ENCODE measurements at regions not wholly inside any gene's neighbourhood (a gene's known extent, or its start where the extent isn't known, plus 50 kb on each side); places are given as distances from the start of the nearest gene placed in this dataset.

GRCh38 chr12:73714655-73715054 is 823.0 kb upstream of the ATXN7L3B start:
- TF ChIP-seq, protein P1, sequence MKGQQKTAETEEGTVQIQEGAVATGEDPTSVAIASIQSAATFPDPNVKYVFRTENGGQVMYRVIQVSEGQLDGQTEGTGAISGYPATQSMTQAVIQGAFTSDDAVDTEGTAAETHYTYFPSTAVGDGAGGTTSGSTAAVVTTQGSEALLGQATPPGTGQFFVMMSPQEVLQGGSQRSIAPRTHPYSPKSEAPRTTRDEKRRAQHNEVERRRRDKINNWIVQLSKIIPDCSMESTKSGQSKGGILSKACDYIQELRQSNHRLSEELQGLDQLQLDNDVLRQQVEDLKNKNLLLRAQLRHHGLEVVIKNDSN (IDR thresholded peaks at IDR 0.05): no peak
- TF ChIP-seq RAD21 (IDR thresholded peaks at IDR 0.05; ENCODE audit: low read depth): no peak
- TF ChIP-seq, protein P2, sequence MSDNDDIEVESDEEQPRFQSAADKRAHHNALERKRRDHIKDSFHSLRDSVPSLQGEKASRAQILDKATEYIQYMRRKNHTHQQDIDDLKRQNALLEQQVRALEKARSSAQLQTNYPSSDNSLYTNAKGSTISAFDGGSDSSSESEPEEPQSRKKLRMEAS (IDR thresholded peaks at IDR 0.05): no peak
- no peak for TF ChIP-seq CREB1 (IDR thresholded peaks at IDR 0.05; ENCODE audit: low read depth)
- no peak for TF ChIP-seq YY1 (IDR thresholded peaks at IDR 0.05; ENCODE audit: low read depth)
- TF ChIP-seq TCF12 (IDR thresholded peaks at IDR 0.05; ENCODE audit: low read depth): no peak
- no peak for TF ChIP-seq ZBTB7A (IDR thresholded peaks at IDR 0.05; ENCODE audit: low read depth)
- TF ChIP-seq TEAD4 (IDR thresholded peaks at IDR 0.05): no peak
- no peak for TF ChIP-seq CEBPB (IDR thresholded peaks at IDR 0.05)
- no peak for TF ChIP-seq EP300 (IDR thresholded peaks at IDR 0.05; ENCODE audit: borderline replicate concordance)
- no peak for TF ChIP-seq TAF1 (IDR thresholded peaks at IDR 0.05; ENCODE audit: low read depth)
- TF ChIP-seq NFIC (IDR thresholded peaks at IDR 0.05): no peak
- TF ChIP-seq FOXM1 (IDR thresholded peaks at IDR 0.05; ENCODE audit: borderline replicate concordance, low read depth): no peak
- TF ChIP-seq, protein P3, sequence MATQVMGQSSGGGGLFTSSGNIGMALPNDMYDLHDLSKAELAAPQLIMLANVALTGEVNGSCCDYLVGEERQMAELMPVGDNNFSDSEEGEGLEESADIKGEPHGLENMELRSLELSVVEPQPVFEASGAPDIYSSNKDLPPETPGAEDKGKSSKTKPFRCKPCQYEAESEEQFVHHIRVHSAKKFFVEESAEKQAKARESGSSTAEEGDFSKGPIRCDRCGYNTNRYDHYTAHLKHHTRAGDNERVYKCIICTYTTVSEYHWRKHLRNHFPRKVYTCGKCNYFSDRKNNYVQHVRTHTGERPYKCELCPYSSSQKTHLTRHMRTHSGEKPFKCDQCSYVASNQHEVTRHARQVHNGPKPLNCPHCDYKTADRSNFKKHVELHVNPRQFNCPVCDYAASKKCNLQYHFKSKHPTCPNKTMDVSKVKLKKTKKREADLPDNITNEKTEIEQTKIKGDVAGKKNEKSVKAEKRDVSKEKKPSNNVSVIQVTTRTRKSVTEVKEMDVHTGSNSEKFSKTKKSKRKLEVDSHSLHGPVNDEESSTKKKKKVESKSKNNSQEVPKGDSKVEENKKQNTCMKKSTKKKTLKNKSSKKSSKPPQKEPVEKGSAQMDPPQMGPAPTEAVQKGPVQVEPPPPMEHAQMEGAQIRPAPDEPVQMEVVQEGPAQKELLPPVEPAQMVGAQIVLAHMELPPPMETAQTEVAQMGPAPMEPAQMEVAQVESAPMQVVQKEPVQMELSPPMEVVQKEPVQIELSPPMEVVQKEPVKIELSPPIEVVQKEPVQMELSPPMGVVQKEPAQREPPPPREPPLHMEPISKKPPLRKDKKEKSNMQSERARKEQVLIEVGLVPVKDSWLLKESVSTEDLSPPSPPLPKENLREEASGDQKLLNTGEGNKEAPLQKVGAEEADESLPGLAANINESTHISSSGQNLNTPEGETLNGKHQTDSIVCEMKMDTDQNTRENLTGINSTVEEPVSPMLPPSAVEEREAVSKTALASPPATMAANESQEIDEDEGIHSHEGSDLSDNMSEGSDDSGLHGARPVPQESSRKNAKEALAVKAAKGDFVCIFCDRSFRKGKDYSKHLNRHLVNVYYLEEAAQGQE (IDR thresholded peaks at IDR 0.05; ENCODE audit: low read depth): no peak

GRCh38 chr12:73719223-73719622 is 818.4 kb upstream of the ATXN7L3B start:
- no peak for TF ChIP-seq TCF12 (IDR thresholded peaks at IDR 0.05; ENCODE audit: low read depth)
- no peak for TF ChIP-seq YY1 (IDR thresholded peaks at IDR 0.05; ENCODE audit: low read depth)
- TF ChIP-seq, protein P2 (IDR thresholded peaks at IDR 0.05): no peak
- TF ChIP-seq ZBTB7A (IDR thresholded peaks at IDR 0.05; ENCODE audit: low read depth): no peak
- no peak for TF ChIP-seq CREB1 (IDR thresholded peaks at IDR 0.05; ENCODE audit: low read depth)
- TF ChIP-seq, protein P1 (IDR thresholded peaks at IDR 0.05): no peak
- no peak for TF ChIP-seq FOXM1 (IDR thresholded peaks at IDR 0.05; ENCODE audit: borderline replicate concordance, low read depth)
- no peak for TF ChIP-seq EP300 (IDR thresholded peaks at IDR 0.05; ENCODE audit: borderline replicate concordance)
- no peak for TF ChIP-seq TEAD4 (IDR thresholded peaks at IDR 0.05)
- no peak for TF ChIP-seq NFIC (IDR thresholded peaks at IDR 0.05)
- no peak for TF ChIP-seq EGR1 (IDR thresholded peaks at IDR 0.05)
- TF ChIP-seq TAF1 (IDR thresholded peaks at IDR 0.05; ENCODE audit: low read depth): no peak

GRCh38 chr12:73726881-73727280 is 810.8 kb upstream of the ATXN7L3B start:
- TF ChIP-seq, protein P2 (IDR thresholded peaks at IDR 0.05): no peak
- TF ChIP-seq TAF1 (IDR thresholded peaks at IDR 0.05; ENCODE audit: low read depth) (no peak), ZBTB7A (IDR thresholded peaks at IDR 0.05; ENCODE audit: low read depth) (no peak), CREB1 (IDR thresholded peaks at IDR 0.05; ENCODE audit: low read depth) (no peak), RAD21 (IDR thresholded peaks at IDR 0.05; ENCODE audit: low read depth) (no peak), TCF12 (IDR thresholded peaks at IDR 0.05; ENCODE audit: low read depth) (no peak), EGR1 (IDR thresholded peaks at IDR 0.05) (no peak), TEAD4 (IDR thresholded peaks at IDR 0.05) (no peak), EP300 (IDR thresholded peaks at IDR 0.05; ENCODE audit: borderline replicate concordance) (no peak), FOXM1 (IDR thresholded peaks at IDR 0.05; ENCODE audit: borderline replicate concordance, low read depth) (no peak), YY1 (IDR thresholded peaks at IDR 0.05; ENCODE audit: low read depth) (no peak), NFIC (IDR thresholded peaks at IDR 0.05) (no peak), CEBPB (IDR thresholded peaks at IDR 0.05) (no peak)
- TF ChIP-seq, protein P1 (IDR thresholded peaks at IDR 0.05): no peak
- TF ChIP-seq, protein P3 (IDR thresholded peaks at IDR 0.05; ENCODE audit: low read depth): no peak

DNA sequence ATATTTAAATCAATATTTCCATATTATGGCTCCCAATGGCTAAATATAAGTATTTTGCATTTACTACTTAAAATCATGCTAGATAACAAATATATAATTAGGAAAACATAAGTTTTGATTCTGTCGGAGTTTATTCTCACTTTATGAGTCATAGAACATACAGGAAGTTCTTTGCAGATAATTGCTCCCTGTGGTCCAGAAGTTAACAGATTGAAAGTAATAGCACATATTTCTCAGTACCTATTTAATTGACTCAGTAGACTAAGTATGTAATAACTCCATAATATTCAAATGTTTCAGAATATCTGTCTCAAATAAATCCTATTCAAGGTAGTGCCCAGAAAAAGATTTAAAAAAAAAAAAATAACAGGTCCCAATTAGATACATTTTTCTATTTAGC is 806.0 kb upstream of the ATXN7L3B start:
- TF ChIP-seq NFIC (IDR thresholded peaks at IDR 0.05) (no peak), TCF12 (IDR thresholded peaks at IDR 0.05; ENCODE audit: low read depth) (no peak), YY1 (IDR thresholded peaks at IDR 0.05; ENCODE audit: low read depth) (no peak), RAD21 (IDR thresholded peaks at IDR 0.05; ENCODE audit: low read depth) (no peak), TEAD4 (IDR thresholded peaks at IDR 0.05) (no peak), EP300 (IDR thresholded peaks at IDR 0.05; ENCODE audit: borderline replicate concordance) (no peak), TAF1 (IDR thresholded peaks at IDR 0.05; ENCODE audit: low read depth) (no peak)
- TF ChIP-seq, protein P2 (IDR thresholded peaks at IDR 0.05): no peak

DNA sequence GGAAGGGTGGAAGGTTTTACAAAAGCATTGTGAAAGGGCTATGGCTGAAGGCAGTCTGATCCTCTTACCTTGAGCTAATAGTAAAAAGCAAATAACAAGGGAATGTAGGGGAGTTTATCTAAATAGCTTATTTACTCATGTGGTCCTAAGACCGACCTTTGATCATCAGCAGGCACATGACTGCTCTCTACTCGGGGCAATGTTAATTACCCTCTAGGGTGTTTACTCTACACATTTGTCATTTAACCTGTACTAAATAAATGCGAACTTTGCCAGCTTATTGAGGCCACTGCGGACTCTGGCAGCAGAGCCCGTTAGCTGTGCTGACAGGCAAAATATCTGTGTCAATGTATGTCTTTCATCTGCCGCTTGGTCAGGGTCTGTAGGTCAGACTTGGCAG is 768.3 kb upstream of the ATXN7L3B start:
- TF ChIP-seq, protein P2 (IDR thresholded peaks at IDR 0.05): no peak
- TF ChIP-seq RAD21 (IDR thresholded peaks at IDR 0.05; ENCODE audit: low read depth) (no peak), NFIC (IDR thresholded peaks at IDR 0.05) (no peak), TCF12 (IDR thresholded peaks at IDR 0.05; ENCODE audit: low read depth) (no peak), CEBPB (IDR thresholded peaks at IDR 0.05) (no peak), YY1 (IDR thresholded peaks at IDR 0.05; ENCODE audit: low read depth) (no peak)
- TF ChIP-seq, protein P3 (IDR thresholded peaks at IDR 0.05; ENCODE audit: low read depth): no peak

Data from Ishikawa (cell line).